ENCODE measurements at regions not wholly inside any gene's neighbourhood (a gene's known extent, or its start where the extent isn't known, plus 50 kb on each side); places are given as distances from the start of the nearest gene placed in this dataset.

GRCh38 chr4:20416800-20417199, 165.1 kb downstream of the SLIT2 start:
- TF ChIP-seq CTCF (IDR thresholded peaks at IDR 0.05; ENCODE audit: low read depth, low read length), result no peak
- H3K4me3 ChIP-seq (ENCODE audit: low read depth, low read length), result no peak overlapping the region

- H3K4me3 ChIP-seq (ENCODE audit: low read depth, low read length), result peak overlapping the region; percentile 9; the same call in 1 of the 2 replicates
- no peak for TF ChIP-seq CTCF (IDR thresholded peaks at IDR 0.05; ENCODE audit: low read depth, low read length)
Measured at GRCh38 chr4:20418861-20419451, 167.3 kb downstream of the SLIT2 start.

GRCh38 chr4:20420916-20421602, 169.4 kb downstream of the SLIT2 start:
- TF ChIP-seq CTCF (IDR thresholded peaks at IDR 0.05; ENCODE audit: low read depth, low read length), result no peak

GRCh38 chr4:20421603-20421985, 169.9 kb downstream of the SLIT2 start:
- no peak for TF ChIP-seq CTCF (IDR thresholded peaks at IDR 0.05; ENCODE audit: low read depth, low read length)
- H3K4me3 ChIP-seq (ENCODE audit: low read depth, low read length), result no peak overlapping the region

More at GRCh38 chr4:20420916-20421602, 169.4 kb downstream of the SLIT2 start:
- H3K4me3 ChIP-seq (ENCODE audit: low read depth, low read length), result no peak overlapping the region

- H3K4me3 ChIP-seq (ENCODE audit: low read depth, low read length), result no peak overlapping the region
- TF ChIP-seq CTCF (IDR thresholded peaks at IDR 0.05; ENCODE audit: low read depth, low read length), result no peak
Measured at GRCh38 chr4:20422398-20422797, 170.7 kb downstream of the SLIT2 start.

- H3K4me3 ChIP-seq (ENCODE audit: low read depth, low read length), result no peak overlapping the region
- no peak for TF ChIP-seq CTCF (IDR thresholded peaks at IDR 0.05; ENCODE audit: low read depth, low read length)
Measured at GRCh38 chr4:20423420-20423819, 171.7 kb downstream of the SLIT2 start.

GRCh38 chr4:20426028-20426427, 174.3 kb downstream of the SLIT2 start:
- H3K4me3 ChIP-seq (ENCODE audit: low read depth, low read length), result no peak overlapping the region
- no peak for TF ChIP-seq CTCF (IDR thresholded peaks at IDR 0.05; ENCODE audit: low read depth, low read length)
